Lung microvascular endothelial cell (primary cell): ENCODE measurements at regions not wholly inside any gene's neighbourhood (a gene's known extent, or its start where the extent isn't known, plus 50 kb on each side); places are given as distances from the start of the nearest gene placed in this dataset.
"Not testable (repeated sequence)": the region's sequence is repeated elsewhere in the genome, so short reads cannot be mapped to it uniquely, and the experiment has no call there.

Experiments
- DNase-seq, 2 donors: peaks; one replicate each; pipeline versions ENCODE4 v3.0.0 to v3.0.0-alpha.2; 2010; ENCODE audit warnings: low read depth in 2 of 2

DNA sequence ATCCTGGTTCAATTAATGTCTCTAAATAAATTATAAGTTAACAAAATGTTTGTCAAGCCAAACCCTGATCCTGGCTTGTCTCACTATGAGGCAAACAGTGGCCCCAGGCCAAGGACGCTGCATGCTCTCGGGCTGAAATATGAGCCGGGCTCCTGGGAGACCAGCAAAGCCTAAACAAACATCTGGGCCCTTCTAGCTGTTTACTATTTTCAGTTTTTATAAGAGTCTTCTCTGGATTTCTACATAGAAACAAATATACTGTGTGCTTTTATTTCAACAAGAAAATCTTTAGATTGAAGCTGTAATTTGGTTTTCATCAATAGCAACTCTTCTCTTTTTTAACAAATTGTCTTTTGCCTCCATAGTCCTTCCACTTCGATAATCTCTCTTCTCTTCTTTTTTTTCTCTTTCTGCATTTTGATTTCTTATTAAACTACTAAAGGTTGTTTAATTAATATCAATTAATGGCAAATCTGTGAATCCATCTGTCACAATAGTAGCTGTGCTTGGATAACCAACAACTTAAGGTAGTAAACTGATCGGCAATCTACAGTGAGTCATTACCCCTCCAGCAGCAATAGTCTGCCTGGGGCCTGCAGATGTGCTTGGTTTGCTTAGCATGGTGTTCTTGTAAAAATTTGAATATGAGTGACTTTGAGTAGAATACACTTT is 83.3 kb upstream of the DNAJC1 start:
- DNase-seq: peak in 1 of 2 donors; percentile 6

DNA sequence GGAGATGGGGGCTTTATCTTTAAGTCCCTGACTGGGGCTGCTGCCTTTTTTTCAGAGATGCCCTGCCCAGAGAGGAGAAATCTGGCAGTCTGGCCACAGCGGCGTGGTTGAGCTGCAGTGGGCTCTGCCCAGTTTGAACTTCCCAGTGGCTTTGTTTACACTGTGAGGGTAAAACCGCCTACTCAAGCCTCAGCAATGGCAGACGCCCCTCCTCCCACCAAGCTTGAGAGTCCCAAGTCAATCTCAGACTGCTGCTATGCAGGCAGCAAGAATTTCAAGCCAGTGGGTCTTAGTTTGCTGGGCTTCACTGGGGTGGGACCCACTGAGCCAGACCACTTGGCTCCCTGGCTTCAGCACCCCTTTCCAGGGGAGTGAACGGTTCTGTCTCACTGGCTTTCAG is 76.4 kb upstream of the DNAJC1 start:
- not testable (repeated sequence) for DNase-seq

DNA sequence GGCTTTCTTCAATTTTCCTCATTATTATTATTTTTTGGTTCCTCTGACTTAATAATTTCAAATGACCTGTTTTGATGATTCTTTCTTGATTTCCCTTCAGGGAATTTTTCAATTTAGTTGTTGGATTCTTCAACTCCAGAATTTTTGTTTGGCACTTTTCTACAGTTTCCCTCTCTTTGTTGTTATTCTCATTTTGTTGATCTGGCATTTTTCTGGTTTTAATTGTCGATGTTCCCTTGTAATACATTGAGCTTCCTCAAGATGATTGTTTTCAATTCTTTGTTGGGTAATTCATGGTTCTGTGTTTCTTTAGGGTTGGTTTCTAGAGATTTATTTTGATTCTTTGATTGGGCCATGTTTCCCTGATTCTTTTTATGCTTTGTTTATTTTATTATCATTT is 67.8 kb upstream of the DNAJC1 start:
- no peak for DNase-seq

DNA sequence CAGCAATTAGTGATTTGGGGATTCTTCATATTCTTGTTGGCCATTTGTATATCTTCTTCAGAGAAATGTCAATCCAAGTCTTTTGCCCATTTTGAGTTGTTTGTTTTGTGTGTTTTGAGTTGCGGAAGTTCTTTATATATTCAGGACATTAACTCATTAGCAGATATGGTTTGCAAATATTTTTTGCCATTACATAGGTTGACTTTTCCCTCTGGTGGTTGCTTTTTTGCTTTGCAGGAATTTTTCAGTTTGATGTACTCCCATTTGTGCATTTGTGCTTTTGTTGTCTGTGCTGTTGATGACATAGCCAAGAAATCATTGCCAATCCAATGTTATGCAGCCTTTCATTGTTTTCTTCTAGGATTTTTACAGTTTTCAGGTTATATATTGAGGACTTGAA is 63.6 kb upstream of the DNAJC1 start:
- DNase-seq: no peak

DNA sequence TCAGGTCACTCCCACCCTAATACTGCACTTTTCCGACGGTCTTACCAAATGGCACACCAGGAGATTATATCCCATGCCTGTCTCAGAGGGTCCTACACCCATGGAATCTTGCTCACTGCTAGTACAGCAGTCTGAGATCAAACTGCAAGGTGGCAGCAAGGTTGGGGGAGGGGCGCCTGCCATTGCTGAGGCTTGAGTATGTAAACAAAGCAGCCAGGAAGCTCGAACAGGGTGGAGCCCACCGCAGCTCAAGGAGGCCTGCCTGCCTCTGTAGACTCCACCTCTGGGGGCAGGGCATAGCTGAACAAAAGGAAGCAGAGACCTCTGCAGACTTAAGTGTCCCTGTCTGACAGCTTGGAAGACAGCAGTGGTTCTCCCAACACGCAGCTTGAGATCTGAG is 57.5 kb upstream of the DNAJC1 start:
- DNase-seq: not testable (repeated sequence)

DNA sequence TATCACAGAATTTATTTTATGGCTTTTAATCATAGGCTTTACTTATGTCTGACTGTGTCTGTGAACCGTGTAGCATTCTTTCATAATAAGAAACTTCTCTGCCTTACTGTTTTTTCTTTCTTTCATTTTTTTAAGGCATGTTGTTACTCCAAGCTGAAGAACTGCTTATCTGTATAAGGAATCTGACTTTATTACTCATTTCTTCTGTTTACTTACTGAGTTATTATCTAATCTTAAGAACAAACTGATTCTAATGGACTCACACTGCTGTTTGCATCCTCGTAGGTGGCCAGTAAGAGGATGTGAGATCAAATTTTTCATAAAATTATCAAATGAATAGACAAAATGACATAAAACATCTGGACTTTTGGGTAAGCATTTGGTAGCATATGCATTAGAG is 54.7 kb upstream of the DNAJC1 start:
- no peak for DNase-seq

DNA sequence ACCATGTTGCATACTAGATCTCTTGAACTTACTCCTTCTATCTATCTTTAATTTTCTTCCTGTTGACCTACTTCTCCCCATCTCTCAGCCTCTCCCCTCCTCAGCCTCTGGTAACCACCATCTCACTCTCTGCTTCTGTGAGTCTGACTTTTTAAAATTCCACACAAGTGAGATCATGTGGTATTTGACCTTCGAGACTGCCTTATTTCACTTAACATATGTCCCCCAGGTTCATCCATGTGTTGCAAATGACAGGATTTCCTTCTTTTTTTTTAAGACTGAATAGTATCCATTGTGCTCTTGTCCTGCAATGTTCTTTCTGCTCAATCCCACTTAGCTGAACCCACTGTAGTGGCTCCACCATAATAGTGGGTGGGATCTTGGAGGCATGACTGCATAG is 51.4 kb upstream of the DNAJC1 start:
- DNase-seq: peak in 1 of 2 donors; percentile 26
